Kidney glomerular epithelial cell (primary cell): ENCODE measurements at regions not wholly inside any gene's neighbourhood (a gene's known extent, or its start where the extent isn't known, plus 50 kb on each side); places are given as distances from the start of the nearest gene placed in this dataset.
"Not testable (repeated sequence)": the region's sequence is repeated elsewhere in the genome, so short reads cannot be mapped to it uniquely, and the experiment has no call there.

Experiments used
- DNase-seq: peaks from one replicate; lab custom pipeline; 2025; lab: John Stamatoyannopoulos, UW

DNA sequence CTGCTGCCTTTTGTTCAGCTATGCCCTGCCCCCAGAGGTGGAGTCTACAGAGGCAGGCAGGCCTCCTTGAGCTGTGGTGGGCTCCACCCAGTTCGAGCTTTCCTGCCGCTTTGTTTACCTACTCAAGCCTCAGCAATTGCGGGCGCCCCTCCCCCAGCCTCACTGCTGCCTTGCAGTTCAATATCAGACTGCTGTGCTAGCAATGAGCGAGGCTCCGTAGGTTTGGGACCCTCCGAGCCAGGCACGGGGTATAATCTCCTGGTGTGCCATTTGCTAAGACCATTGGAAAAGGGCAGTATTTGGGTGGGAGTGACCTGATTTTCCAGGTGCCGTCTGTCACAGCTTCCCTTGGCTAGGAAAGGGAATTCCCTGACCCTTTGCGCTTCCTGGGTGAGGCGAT lies 51.9 kb downstream of the DIPK2A start:
- not testable (repeated sequence) for DNase-seq

DNA sequence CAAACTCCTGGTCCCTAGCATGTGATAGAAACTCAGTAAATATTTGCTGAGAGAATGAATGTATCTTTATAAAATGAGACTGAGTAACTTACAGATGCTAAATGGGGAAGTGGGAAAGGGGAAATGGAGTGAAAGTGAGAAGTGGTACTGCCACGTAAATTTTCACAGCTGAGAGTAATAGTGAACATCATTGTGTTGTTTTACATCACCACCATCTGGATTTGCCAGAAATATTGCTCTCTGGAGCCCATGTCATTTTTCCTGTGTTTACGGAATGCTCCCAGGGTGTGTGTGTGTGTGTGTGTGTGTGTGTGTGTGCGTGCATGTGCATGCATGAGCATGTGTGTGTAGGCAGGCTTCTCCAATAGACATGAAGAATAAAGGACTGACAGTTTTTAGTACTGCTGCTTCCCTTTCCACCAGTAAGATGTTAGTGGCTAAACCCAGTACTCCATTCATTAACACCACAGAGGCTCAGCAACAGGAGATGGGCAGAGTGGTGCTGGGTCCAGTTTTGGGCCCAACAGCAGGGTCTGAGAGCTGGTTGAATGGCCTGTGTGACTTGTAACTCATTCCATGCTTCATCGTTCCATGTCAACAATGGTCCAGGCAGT lies 57.3 kb downstream of the DIPK2A start:
- no peak for DNase-seq

DNA sequence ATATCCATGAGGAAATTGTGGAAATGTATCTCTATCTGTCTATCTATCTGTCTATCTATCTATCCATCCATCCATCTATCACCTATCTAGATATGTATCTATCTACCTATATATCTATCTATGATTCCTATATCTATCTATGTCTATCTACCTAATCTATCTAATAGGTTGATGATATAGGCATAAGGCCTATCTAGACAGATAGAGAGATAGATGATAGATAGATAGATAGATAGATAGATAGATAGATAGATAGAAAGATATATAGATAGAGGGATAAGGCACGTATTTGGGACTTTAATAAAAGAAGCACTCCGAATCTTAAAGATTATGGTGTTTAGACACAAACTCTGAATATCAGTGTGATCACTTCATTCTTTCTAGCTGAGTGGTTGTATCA lies 58.1 kb downstream of the DIPK2A start:
- DNase-seq = no peak

DNA sequence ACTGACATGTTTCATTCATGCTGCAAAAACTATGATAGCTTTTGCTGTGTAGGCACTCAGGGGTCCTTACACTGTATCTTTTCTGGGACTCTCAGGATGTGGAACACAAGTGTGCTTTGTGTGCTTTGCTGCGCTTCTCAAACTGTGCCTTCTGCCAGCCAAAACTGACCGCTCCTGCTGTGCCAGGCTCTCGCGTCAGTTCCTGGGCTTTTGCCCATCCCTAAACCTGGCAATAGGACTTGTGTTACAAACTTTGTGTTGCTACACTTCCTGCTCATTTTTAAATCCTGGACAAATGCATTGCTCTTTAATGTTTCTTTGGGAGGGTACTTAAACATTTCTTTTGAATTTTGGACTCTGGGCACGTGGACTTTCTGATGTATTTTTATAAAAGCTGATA lies 60.3 kb downstream of the DIPK2A start:
- DNase-seq = no peak

DNA sequence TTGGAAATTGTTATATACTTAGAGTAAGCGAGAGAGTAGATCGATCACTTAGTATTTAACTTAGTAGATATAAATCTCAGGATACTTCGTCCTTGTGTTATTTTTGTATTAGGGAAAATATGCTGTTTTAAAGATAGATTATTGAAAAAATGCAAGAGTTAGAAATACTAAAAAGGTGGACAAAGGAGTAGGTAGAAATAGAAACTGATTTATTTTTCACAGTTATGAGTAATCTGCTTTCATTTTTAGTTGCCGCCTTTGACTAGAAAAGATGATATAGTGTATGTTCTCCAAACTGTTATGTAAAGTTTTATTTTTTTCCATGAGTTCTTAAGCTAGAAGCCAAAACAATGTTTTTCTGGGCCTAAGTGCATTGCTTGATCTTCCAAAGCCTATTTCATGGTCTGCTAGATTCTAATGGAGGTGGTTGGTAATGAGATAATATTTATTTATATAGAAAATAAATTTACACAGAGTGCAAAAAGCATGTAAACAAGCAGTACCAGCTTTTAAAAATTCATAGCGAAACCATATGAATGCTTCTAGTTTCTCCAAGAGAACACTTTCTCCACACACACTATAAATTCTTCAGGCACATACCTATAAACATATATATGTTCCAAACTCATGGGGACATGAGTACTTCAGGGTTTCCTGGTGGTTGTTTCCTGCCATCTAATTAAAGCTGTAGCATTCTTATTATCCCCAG lies 61.1 kb downstream of the DIPK2A start:
- no peak for DNase-seq

DNA sequence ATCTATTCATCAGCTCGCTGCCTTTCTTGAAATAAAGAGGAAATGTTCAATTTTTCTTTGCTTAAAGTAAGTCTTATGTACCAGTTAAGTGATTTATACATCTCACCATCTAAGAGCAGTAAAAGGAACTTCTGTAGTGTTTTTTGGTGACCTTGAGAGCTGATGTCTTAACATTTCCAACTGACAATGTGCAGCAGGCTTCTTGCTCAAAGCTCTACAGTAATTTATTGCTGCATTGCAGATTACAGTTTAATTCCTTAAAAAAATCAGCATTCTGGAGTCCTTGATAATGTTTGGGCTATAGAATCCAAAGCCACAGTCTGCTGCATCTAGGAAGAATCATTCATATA lies 61.6 kb downstream of the DIPK2A start:
- DNase-seq = no peak

DNA sequence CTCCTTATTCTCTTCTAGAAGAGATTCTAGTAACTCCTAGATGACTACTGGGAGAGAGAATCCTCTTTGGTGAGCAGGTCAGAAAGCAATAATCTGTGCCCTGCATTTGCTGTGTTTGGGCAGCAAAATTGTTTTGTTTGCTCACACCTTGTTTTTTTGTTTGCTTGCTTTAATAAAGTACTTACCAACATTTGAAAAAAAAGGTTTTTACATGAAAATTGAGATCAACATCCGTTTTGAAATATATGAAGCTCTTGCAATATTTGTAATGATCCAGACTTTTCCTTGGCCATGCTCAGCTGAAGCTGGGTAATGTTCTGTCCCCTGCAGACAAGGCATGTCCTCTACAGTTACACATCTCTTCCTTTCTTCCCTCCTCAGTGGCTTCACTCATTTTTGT lies 62.2 kb downstream of the DIPK2A start:
- DNase-seq = no peak

DNA sequence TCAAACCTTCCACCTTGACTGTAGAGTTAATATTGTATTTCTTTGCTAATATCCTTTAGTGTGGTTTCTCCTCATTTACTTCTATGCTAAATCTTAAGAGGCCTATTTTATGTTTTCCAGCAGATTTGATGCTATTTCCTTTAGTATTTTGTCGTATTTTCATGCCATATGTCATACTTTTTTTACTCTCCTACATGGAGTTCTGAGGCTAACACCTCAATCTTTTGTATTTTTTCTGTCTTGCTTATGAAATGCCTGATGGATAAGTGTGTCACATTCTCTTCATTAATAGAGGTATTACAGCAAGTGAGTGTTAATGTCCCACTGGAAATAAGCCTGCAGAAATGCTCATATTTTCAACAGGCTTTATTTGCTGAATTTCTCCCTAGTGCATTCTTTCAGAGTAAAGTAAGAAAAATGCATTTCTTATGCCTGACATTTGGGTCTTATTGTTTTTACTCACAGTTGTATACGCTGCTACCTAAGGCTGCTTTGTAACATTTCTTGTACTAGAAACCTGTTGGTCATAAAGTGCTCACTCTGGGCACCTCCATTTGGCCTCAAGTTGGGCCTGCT lies 63.2 kb downstream of the DIPK2A start:
- DNase-seq = no peak

DNA sequence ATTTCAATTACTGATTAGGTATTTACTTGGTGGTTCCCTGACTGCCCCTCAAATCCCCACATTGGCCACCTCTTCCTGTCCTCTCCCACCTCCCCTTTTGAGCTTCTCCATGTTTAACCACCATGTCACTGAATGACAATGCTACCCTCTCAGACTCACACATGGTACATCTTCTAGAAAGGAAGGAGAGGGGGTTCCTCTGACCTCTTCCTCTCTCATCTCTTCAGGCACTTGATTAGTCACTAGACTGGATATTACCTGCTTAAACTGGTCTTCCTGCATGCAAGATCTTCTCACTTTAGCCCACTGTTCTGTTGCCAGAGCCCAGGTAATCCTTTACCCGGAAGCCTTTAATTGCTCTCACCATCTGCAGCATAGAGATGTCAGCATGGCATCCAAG lies 64.9 kb downstream of the DIPK2A start:
- DNase-seq = no peak

DNA sequence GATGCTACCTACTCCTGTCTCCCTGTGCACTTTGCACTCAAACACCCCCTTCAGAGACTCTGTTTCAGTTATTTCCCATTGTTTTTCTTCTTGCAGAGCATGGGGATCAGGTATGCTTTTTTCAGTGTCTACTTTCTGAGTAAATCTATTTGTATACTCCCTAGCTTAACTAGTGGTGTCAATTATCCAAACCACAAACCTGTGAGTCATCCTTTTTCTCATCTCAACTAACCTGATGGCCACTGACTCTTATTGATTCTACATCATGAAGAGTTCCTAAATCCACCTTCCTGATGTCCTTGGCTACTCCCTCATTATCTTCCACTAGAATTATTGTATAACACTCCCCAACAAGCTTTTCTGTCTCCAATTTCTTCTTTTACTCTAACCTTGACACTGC lies 68.0 kb downstream of the DIPK2A start:
- DNase-seq = peak; percentile 59

DNA sequence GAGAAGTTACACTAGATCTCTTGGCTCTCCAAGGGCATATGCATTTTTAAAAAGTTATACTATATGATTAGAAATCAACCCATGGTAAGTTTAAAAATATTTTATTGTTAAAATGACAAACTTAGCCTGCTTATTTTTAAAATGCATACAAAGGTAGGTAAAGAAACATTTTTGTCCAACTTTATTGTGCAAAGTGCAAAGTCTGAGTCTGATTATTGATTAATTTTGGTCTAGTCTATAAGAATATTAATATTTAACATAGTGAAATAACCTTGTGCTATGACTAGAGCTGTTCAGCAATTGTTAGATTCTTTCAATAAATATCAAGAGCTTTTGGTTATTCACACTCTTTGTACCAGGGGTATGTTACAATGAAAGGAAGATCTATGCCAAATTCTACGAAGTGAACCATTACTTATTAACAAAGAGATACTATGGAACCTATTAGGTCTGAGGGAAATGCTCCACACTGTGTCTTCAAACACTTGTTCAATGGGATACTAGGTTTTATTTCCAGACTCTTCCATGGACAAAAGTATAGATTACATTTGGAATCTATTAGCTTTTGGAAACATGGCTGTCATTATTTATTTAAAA lies 70.4 kb downstream of the DIPK2A start:
- DNase-seq = no peak

DNA sequence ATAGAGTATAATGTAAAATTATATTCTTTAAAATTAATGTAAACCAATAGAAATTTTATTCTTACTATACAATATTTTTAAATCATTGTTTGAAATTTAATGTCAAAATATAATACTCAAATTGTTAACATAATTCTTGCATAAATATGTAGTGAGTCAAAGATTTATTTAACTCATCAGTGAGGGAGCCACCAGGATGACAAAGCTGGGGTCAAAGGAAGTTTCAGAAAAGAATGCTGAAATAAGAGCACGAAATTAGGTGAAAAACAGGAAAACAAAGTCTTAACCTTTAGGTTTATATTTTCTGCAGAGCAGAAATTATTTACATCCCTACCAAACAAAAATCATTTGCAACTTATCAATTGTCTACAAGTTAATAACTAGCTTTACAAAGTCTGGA lies 74.1 kb downstream of the DIPK2A start:
- no peak for DNase-seq

DNA sequence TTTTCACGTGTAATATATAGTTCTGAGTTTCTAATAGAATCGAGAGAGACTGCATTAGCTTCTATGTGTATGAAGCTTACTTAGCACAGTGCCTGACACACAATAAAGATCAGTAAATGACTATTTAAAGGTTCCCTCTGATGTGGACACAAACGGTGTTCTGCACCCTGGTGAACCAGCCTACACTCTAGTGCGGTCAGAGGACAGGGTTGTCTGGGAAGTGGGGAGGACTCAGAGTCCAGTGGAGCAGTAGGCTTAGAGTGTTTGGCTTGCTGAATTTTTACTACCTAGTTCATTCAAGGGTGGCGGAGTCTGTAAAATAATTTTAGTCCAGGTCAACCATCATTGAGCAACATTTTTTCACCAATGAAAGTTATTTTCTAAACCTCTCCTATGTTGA lies 77.8 kb downstream of the DIPK2A start:
- no peak for DNase-seq

DNA sequence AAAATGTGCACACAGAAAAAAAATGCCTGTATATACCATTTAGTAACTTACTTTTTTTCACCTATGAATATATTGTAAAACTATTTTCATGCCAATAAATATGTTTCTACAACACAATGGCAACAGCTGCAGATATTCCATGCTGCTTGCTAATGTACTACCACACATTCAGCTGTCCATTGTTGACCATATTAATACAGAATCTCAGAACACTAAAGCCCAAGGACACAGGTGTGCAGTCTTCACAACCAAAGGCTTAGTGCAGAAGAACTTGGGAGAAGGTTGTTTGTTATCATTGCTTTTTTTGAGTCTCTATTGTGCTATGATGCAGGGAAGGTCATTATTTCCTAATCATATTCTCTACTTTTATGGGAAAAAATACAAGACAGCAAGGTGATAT lies 79.6 kb downstream of the DIPK2A start:
- DNase-seq = no peak

DNA sequence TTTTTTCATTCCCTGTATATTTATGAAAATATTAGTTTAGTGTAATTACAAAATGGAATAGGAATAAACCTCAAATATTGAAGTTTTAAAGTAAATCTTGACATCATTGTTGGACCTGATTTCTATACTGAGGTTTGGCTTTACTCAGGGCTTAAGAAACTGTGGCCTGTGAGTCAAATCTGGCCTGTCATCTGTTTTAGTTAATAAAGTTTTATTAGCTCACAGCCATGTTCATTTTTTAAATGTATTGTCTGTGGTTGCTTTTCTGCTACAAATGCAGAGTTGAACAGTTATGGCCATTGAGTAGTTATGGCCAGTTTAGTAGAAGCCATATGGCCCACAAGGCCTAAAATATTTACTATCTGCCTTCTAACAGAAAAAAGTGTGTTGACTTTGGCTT lies 80.7 kb downstream of the DIPK2A start:
- no peak for DNase-seq

DNA sequence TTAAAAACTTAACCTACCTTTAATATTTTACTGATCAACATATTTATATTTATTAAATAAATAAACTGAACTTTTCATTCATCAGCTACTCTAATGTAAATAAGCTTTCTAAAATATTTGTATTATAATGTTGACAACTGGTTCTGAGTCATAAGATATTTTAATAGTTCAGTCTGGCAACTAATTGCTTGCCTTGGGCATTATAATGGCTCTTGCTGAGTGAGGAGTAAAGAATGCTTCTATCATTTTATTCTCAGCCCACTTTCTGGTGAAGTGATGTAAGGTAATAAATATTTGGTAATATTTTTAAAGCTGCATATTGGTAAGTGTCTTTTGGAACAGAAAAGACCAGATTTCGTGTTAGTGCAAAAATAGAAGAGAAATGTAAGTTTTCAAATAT lies 81.5 kb downstream of the DIPK2A start:
- DNase-seq = no peak

DNA sequence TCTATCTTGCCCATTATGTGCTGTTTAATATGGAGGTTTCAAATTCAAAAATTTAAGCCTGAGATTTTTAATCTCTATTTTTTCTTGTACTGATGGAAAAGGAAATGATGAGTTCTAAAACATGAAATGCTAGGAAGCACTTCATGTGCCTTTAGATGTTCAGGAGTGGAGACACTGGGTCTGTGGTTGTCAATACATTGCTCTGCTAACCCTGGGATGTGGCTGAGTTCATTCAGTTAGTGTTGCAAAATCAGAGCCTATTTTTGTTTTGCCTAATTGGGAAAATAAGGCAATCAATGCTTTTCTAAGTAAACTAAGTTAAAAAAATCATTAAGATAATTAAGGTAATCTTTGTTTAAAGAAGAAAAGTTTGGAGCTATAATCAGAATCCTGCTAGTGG lies 83.1 kb downstream of the DIPK2A start:
- DNase-seq = no peak

DNA sequence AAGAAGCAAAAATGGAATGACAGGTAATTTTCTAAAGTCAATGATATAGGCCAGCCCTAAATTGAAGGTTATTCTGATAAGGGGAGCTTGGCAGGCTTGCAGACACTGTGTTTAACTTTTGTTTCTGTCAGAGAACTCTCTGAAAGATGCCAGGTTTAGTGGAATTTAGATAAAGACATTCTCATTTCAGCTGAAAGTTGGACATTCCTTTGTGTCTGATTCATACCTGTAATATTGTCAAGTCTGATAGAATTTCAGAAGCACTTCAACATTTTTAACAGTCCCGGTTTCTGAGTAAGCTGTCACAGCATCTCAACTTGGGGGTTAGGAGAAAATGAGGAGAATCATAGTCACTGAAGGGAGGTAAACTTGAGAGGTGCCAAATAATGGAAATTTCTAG lies 84.0 kb downstream of the DIPK2A start:
- no peak for DNase-seq

DNA sequence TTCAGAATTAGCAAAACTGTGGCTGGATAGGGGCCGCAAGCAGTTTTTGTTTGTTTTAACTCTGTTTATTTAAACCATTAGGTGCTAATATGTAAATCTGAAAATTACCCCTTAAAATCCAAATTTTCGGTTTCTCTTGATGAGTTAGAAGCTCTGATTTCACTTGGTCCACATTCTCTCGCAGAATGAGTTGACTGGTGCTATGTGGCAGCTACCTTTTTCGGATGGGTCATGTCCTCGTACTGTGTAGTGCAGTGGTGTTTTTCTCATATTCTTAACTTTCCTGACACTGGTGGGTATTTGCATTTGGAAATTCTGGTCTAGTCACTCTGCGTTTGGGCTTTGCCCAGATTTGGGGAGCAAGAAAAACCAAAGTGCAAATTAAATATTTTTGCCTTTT lies 87.1 kb downstream of the DIPK2A start:
- DNase-seq = no peak

DNA sequence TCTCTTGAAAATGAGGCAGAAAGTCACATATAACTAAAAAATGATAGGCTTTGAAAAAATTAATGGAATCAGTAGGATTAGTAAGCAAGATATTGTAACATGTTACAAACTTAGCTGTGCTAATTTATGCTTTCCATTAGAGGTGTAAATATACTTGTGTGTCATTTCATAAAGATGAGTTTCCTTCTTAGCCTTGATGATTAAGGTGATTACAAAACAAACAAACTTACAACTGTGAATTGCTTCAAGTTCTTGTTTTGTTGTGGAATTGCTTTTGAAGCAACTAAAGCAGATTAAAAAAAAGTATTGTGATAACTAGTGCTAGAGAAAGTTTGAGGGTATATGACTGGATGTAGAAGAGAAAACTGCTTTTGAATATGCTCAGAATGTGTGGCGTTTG lies 87.9 kb downstream of the DIPK2A start:
- no peak for DNase-seq

DNA sequence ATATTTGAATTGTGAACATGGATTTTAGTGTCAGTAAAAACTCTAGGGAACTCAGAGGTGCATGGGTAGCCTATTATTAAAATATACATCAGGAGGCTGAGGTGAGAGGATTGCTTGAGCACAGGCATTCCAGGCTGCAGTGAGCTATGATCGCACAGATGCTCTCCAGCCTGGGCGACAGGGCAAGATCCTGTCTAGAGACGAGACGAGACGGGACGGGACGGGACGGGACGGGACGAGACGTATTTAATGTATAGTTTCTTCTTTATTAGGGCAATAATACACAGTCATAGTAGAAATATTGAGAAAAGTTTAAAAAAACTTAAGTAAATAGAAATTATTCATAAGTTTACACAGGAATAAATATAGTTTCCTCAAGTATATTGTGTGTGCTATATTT lies 89.3 kb downstream of the DIPK2A start:
- no peak for DNase-seq

DNA sequence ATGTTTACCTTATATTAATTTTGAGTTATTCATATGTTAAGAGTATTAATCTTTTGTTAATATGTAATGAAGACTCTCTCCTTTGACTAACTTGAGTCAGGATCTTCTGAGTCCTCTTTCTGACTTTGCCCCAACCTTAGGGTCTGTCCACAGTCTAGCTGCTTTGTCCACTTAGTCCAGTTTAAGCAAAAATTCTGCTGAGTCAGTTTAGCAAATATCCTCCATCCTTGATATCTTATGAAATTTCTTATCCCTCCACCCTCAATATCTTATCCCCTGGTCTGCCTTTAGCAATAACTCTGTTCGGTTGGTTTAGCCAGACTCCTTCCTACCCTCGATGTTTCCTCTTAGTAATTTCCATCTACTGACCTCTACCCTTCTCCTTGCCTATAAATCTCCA lies 91.7 kb downstream of the DIPK2A start:
- no peak for DNase-seq

DNA sequence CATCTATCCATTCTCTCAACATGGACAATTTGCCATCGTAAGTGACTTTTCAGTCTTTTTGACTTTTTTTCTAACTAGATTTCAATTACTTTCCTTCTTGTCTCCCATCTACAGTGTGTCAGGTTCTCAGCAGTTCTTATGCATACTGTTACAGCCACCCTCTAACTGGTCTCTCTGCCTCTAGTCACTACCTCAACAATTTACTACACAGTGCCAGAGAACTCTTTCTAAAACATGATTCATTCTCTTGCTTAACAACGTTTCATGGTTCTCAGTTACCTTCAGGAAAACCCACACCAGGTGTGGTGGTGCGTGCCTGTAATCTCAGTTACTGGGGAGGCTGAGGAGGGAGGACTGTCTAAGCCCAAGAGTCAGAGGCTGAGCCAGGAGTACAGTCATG lies 95.4 kb downstream of the DIPK2A start:
- DNase-seq = no peak

DNA sequence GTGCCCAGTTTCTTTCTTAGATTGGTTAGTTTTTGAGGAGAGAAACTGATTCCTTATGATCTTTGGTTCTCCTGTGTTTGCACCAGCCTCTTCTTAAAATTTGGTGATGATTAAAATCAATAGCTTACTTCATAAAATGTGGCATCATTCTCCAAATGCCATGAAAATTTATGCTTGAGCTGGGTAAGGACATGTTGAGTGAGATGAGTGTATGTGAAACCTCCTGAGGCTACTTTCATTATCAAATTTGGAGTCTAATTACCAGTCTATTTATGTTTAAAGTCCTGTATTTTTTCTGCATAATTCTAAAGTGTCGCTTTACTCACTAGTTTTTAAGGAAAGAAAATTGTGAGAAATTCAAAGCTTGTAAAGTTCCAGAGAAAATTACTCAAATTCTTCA lies 102.1 kb downstream of the DIPK2A start:
- no peak for DNase-seq
